ENCODE measurements at regions not wholly inside any gene's neighbourhood (a gene's known extent, or its start where the extent isn't known, plus 50 kb on each side); places are given as distances from the start of the nearest gene placed in this dataset.
"Not testable (repeated sequence)": the region's sequence is repeated elsewhere in the genome, so short reads cannot be mapped to it uniquely, and the experiment has no call there.

- DNase-seq: no peak
Observed at GRCh38 chr15:59828861-59829260, 139.7 kb upstream of the BNIP2 start.

GRCh38 chr15:59828263-59828662, 139.1 kb upstream of the BNIP2 start:
- no peak for DNase-seq

- no peak for DNase-seq
Observed at GRCh38 chr15:59825901-59826300, 136.8 kb upstream of the BNIP2 start.

GRCh38 chr15:59821286-59821685, 132.2 kb upstream of the BNIP2 start:
- no peak for DNase-seq

- DNase-seq: no peak
Observed at GRCh38 chr15:59819092-59819491, 130.0 kb upstream of the BNIP2 start.

GRCh38 chr15:59818336-59818735, 129.2 kb upstream of the BNIP2 start:
- DNase-seq: no peak

- DNase-seq: no peak
Observed at GRCh38 chr15:59817834-59818233, 128.7 kb upstream of the BNIP2 start.

GRCh38 chr15:59817053-59817452, 127.9 kb upstream of the BNIP2 start:
- DNase-seq: no peak

GRCh38 chr15:59814409-59814808, 125.3 kb upstream of the BNIP2 start:
- no peak for DNase-seq

- no peak for DNase-seq
Observed at GRCh38 chr15:59812889-59813288, 123.8 kb upstream of the BNIP2 start.

GRCh38 chr15:59812250-59812870, 123.2 kb upstream of the BNIP2 start:
- no peak for DNase-seq

- DNase-seq: peak; percentile 57
Observed at GRCh38 chr15:59803293-59803966, 114.3 kb upstream of the BNIP2 start.

GRCh38 chr15:59801649-59802048, 112.5 kb upstream of the BNIP2 start:
- DNase-seq: no peak

GRCh38 chr15:59798605-59798917, 109.4 kb upstream of the BNIP2 start:
- DNase-seq: no peak

GRCh38 chr15:59797756-59798604, 108.9 kb upstream of the BNIP2 start:
- DNase-seq: no peak

- no peak for DNase-seq
Observed at GRCh38 chr15:59794229-59794886, 105.2 kb upstream of the BNIP2 start.

- DNase-seq: no peak
Observed at GRCh38 chr15:59792359-59792758, 103.2 kb upstream of the BNIP2 start.

GRCh38 chr15:59791755-59792154, 102.6 kb upstream of the BNIP2 start:
- no peak for DNase-seq

- no peak for DNase-seq
Observed at GRCh38 chr15:59791079-59791478, 102.0 kb upstream of the BNIP2 start.

- not testable (repeated sequence) for DNase-seq
Observed at GRCh38 chr15:59786466-59786865, 97.3 kb upstream of the BNIP2 start.

GRCh38 chr15:59785981-59786380, 96.9 kb upstream of the BNIP2 start:
- not testable (repeated sequence) for DNase-seq

- DNase-seq: not testable (repeated sequence)
Observed at GRCh38 chr15:59783774-59784520, 94.8 kb upstream of the BNIP2 start.

- DNase-seq: no peak
Observed at GRCh38 chr15:59779110-59779509, 90.0 kb upstream of the BNIP2 start.
